ENCODE measurements at regions not wholly inside any gene's neighbourhood (a gene's known extent, or its start where the extent isn't known, plus 50 kb on each side); places are given as distances from the start of the nearest gene placed in this dataset.

- Histone ChIP-seq H3K27ac (ENCODE audit: low read depth in 2 of 2, low read length in 1 of 2) (peak overlapping the region in 1 of 2 experiments; percentile 77; a peak in 2 of 4 replicates), H3K9me2 (no peaks in the 10 kb centered on the region), H3K4me2 (no peak overlapping the region), H2AFZ (ENCODE audit: low read depth) (peak overlapping the region; percentile 25; the same call in 1 of the 2 replicates), H3K79me2 (ENCODE audit: insufficient read depth) (no peaks in the 10 kb centered on the region), H3K9ac (peak overlapping the region; percentile 25; the same call in 1 of the 2 replicates), H4K20me1 (ENCODE audit: insufficient read depth) (no peaks in the 10 kb centered on the region), H3K36me3 (replicated peaks in 1 of 2; ENCODE audit: control insufficient read depth in 1 of 2, insufficient read depth in 2 of 2, low read length in 1 of 2) (peaks cover 0 to 3% of the 10 kb centered on the region in 2 experiments), H3F3A (replicated peaks; ENCODE audit: insufficient read depth) (peaks cover 37% of the 10 kb centered on the region), H3K4me3 (ENCODE audit: low read depth in 2 of 2, low read length in 1 of 2) (no peak overlapping the region), H3K4me1 (ENCODE audit: control insufficient read depth in 1 of 2, insufficient read depth in 2 of 2, low read depth in 1 of 2, low read length in 1 of 2) (peaks cover 0 to 15% of the 10 kb centered on the region in 2 experiments; a peak in 1 of 4 replicates), H3K9me3 (no peaks in the 10 kb centered on the region), H3K27me3 (ENCODE audit: insufficient read depth) (no peaks in the 10 kb centered on the region)
- no peak for DNase-seq
- ChIA-PET CTCF (no interaction called here), POLR2A (no interaction called here)
- TF ChIP-seq GATA2 (CRISPR knock-in tag; IDR thresholded peaks at IDR 0.05) (no peak), ZBTB33 (IDR thresholded peaks at IDR 0.05; ENCODE audit: borderline replicate concordance, low read depth) (no peak), FOSL2 (IDR thresholded peaks at IDR 0.05; ENCODE audit: borderline replicate concordance, low read depth) (no peak), JUND (IDR thresholded peaks at IDR 0.05) (no peak), CHD2 (IDR thresholded peaks at IDR 0.05; ENCODE audit: low read length, partially characterized antibody) (no peak), TCF12 (IDR thresholded peaks at IDR 0.05) (no peak), TAF1 (IDR thresholded peaks at IDR 0.05; ENCODE audit: borderline replicate concordance, low read depth, low read length) (no peak), POLR2AphosphoS5 (IDR thresholded peaks at IDR 0.05; ENCODE audit: low read depth, low read length) (no peak), FOXJ3 (CRISPR knock-in tag; IDR thresholded peaks at IDR 0.05) (no peak), MEF2A (IDR thresholded peaks at IDR 0.05; ENCODE audit: borderline replicate concordance, low read depth) (no peak), EZH2phosphoT487 (IDR thresholded peaks at IDR 0.05; ENCODE audit: borderline replicate concordance, low read depth) (no peak), MXI1 (IDR thresholded peaks at IDR 0.05; ENCODE audit: low read depth, low read length) (no peak), RCOR1 (IDR thresholded peaks at IDR 0.05; ENCODE audit: low read length) (no peak), RAD21 (IDR thresholded peaks at IDR 0.05; ENCODE audit: low read length) (no peak), FOXM1 (IDR thresholded peaks at IDR 0.05; ENCODE audit: low read depth) (no peak), PBX3 (IDR thresholded peaks at IDR 0.05) (no peak), SIN3A (IDR thresholded peaks at IDR 0.05; ENCODE audit: borderline replicate concordance, low read depth, low read length) (no peak), RFX5 (IDR thresholded peaks at IDR 0.05; ENCODE audit: low read length) (no peak)
Observed at GRCh38 chr9:115651461-115651860, 502.1 kb upstream of the PAPPA start.

Measured in SK-N-SH (cell line).